DMS114 treated with DMSO at 0.1 percent for 48 hours (cell line): ENCODE measurements at regions not wholly inside any gene's neighbourhood (a gene's known extent, or its start where the extent isn't known, plus 50 kb on each side); places are given as distances from the start of the nearest gene placed in this dataset.

Source experiments
- DNase-seq: peaks from one replicate; lab custom pipeline; 2025; ENCODE audit not compliant: unreplicated experiment; lab: John Stamatoyannopoulos, UW

DNA sequence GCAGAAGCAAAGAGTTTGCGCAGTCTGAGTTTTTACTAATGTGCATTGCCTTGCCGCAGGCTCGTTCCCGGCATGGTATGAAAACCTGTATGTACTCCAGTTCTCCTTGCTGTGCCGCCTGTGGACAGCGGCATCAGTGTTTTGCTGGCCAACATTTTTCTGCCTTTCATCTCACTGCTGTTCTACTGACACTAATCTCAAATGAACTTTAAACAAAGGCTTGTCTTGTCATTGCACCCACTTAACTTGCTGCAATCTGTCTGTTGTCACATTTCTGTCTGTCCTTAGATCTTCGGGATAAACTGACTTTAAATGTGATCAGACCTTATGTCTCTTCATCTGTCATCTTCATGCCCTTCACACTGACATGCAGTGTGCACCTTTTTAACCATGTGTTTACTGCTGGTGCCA, 71.7 kb upstream of the ZNRF2 start:
- DNase-seq: no peak

DNA sequence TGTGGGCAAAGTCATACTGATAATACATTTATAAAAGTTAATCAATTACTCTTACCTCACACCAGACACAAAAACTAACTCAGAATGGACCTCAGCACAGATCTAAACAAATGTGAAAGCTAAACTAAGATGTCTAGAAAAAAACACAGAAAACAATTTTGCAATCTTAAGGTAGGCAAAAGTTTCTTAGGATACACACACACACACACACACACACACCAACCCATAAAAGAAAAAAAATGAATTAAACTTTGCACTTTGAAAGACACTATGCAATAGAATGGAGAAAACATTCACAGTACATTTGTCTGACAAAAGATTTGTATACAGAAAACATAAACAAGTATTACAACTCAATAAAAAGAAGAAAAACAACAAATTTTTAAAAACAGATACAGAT, 70.8 kb upstream of the ZNRF2 start:
- no peak for DNase-seq

DNA sequence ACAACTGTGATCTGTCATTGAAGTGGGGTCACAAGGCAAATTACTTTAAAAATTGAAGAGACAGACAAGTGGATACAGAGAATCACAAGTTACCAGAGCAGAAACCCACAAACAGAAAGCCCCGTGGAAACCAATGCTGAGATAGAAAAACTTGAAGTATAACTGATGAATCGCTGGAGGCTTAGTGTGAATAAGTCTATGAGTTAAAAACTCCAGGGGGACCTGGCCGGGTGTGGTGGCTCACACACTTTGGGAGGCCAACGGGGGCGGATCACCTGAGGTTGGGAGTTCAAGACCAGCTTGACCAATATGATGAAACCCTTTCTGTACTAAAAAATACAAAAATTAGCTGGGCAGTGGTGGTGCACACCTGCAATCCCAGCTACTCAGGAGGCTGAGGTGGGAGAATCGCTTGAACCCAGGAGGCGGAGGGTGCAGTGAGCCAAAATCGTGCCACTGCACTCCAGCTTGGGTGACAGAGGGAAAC, 69.7 kb upstream of the ZNRF2 start:
- no peak for DNase-seq

DNA sequence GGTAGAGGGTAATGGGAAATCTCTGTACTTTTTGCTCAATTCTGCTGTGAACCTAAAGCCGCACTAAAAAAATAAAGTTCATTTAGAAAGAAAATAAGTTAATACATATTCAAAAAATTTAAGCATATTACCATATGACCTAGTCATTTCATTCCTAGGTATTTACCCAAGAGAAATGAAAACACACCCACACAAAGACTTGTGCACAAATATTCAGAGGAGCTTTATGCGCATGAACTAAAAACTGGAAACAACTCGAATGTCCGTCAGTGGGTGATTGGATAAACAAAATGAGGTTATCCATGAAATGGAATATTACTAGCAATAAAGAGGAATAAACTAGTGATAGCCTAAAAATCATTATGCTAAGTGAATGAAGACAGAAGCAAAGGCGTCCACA, 62.6 kb upstream of the ZNRF2 start:
- DNase-seq: no peak

DNA sequence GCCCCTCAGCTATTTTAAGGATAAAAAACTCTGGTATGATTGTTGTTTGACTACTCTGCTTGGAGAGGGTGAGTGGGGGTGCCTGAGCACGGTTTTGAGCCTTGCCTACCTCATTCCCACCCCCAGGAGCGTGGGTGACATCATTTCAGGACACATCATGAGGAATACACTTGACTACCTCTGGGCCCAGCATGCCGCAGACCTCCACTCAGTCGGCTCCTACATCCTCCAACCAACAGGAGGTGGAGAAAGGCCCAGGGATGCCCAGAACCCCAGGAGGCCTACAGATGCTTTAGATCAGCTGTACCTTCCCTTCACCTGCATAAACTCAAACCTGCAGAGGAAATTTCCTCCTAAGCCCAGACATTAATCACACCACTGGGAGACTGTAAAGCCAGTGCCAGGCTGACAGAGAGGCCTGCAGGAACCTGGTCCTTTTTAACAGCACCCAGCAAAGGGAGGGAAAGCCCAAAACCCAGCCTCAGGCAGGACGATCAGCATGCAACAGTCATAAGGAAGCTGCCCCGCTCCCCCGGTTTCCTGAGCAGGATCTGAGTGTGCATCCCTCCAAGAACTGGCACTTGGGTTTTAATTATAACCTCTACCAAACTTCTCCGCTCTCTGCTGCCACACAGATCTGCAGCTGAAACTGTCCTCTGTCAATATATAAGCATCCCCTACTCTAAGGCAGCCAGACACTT, 61.7 kb upstream of the ZNRF2 start:
- no peak for DNase-seq

DNA sequence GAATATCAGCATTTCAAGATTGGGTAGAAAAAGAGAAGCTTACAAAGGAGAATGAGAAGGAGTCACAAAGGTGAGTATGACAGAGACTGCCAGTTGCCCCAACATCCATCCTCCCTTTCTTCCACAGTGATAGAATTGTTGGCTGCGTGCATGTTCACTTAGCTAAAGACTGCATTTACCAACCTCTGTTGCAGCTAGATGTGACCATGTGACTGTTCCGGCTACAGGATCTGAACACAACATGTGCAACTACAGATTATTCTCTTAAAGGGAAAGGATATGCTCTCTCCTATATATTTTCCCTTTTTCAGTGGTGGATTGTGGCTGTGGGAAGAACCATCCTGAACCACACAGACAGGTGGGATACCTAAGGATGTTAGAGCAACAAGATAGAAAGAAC, 60.5 kb upstream of the ZNRF2 start:
- no peak for DNase-seq

DNA sequence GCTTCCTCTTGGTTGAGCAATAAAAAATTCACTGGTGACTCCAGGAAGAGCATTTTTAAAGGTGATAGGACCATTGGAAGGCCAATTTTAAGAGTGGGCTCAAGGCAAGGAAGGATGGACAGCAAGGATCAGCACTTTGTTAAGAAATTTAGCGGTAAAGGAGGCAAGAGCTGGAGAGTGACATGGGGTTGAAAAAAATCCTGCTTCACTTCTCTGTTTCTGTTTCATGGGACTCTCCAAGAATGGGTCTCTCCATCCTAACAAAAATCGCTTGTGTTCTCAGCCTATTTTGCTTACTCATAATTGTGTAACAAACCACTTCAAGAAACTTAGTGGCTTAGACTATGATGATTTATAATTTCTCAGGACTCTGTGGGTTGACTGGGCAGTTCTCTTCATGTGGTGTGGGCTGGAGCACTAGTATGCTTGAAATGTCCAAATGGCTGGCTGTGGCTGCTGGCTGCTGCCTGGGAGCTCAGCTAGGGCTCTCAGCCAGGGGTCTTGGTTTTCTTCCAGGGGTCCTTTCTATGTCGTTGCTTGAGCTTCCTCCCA, 59.8 kb upstream of the ZNRF2 start:
- no peak for DNase-seq

DNA sequence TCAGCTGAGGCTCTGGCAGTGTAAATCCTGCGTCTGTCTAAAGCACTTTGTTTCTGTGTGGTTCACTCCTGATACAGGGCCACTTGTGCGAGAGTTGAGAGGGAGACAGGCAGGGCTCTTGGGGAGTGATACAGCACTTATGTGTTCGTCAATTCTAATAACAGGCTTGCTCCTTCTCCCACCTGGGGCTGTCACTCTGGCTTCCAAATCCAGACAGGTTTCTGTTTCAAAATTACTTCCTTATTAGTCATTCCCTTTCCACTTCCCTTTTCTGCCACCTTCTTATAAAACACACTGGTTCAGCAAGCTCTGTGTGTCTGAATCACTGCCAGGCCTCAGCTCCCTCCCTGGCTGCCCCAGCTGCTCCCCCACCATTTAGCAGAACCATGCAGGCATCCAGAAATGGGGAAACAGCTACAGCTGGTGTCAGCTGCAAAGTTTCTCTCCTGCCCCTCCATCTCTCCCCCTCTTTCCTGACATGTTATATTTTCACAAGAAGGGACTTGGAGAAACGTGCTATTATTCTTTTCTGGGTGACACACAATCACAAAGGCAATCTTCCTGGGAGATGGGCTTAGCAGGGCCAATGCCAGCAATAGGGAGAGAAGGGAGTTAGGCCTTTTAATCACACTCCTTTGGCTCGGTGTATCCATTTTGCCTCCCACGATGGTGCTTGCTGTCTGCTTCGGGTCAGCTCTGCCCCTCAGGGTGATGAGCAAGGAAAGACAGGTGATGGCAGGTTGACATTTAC, 58.4 kb upstream of the ZNRF2 start:
- DNase-seq: no peak

DNA sequence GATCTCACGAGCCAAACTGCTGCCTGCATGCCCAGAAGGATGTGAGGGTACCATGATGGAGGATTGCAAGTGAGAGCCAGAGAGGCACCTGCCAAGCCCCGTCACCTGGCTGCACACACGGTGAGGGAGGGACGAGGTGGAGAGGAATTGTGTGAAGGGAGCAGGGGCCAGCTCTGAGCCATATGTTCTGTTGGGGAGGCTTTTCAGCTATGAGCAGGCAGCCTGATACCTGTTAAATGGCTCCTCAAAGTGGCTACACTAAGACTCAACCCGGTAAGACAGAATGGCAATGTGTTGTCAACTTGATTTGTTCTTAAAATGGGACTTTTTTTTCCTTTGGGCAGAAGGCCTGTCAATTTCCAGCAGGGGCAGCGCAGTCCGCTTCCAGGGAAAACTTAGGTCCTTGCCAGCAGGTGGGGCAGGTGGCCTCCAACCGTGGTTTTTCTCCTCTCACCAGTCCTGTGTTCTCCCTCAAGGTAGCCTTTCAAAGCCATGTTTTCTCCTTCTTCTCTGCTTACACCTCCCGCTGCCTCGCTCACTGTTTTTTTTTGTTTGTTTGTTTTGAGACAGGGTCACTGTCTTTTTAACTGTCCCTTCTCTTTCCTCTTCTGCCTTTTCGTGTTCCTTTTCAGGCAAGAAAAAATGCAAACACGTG, 57.7 kb upstream of the ZNRF2 start:
- DNase-seq: peak; percentile 3

DNA sequence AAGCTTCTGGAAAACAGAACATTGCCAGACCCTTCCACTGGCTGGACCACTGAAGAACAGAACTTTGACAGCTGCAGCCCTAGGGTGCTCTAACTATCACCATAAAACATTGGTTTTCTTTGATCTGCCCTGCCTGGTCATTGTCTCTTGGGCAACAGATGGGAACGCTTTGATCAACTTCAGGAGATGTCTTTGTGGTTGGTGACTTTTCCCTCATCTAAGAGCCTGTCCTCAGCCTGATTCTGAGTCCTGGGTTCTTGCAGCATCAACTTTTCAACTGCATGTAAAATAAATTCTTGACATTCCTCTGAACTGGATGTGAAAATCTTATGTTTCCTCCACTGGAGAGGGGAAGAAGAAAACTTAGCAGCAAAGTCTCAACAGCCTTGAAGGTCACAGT, 53.1 kb upstream of the ZNRF2 start:
- DNase-seq: no peak

DNA sequence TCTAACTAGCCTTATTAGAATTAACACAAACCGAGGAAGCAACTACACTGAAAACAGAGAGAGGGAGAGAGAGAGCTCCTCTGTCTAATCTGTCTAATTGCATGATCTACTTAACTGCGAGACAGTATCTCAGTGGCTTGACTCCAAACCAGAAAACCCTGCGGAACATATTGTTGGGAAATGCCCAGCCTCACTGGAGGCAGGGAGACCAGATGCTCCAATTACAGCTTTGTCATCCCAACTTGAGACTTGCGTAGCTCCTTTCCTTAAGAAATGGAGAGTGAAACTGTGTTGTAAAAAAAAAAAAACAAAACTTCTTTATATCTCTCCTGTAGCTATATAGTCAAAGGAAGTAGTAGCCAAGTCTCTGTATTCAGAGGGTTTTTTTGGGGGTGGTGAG, 52.0 kb upstream of the ZNRF2 start:
- no peak for DNase-seq
